ENCODE measurements at regions not wholly inside any gene's neighbourhood (a gene's known extent, or its start where the extent isn't known, plus 50 kb on each side); places are given as distances from the start of the nearest gene placed in this dataset.
A peak's percentile ranks its signal among the peaks of the same experiment; 100 is the strongest.

DNA sequence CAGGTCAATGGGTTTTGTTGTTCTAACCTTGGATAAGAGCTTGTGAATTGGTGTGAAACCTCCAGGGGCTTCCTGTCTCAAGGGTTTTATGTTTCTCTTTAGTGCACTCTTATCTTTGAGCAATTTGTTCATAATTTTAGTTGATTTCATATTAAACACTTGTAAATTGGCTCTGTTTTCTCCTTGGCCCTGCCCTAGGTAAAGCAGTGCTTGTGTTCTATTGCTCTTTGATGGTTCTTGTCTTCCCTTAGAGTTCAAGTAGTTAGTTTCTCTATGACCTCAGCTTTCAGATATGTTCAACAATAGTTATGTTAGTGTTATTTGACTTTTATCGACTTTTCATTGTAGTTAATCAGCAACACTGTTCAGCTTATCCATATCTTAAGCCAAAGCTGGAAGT lies 566.4 kb upstream of the POT1 start:
- TF ChIP-seq, protein P1, sequence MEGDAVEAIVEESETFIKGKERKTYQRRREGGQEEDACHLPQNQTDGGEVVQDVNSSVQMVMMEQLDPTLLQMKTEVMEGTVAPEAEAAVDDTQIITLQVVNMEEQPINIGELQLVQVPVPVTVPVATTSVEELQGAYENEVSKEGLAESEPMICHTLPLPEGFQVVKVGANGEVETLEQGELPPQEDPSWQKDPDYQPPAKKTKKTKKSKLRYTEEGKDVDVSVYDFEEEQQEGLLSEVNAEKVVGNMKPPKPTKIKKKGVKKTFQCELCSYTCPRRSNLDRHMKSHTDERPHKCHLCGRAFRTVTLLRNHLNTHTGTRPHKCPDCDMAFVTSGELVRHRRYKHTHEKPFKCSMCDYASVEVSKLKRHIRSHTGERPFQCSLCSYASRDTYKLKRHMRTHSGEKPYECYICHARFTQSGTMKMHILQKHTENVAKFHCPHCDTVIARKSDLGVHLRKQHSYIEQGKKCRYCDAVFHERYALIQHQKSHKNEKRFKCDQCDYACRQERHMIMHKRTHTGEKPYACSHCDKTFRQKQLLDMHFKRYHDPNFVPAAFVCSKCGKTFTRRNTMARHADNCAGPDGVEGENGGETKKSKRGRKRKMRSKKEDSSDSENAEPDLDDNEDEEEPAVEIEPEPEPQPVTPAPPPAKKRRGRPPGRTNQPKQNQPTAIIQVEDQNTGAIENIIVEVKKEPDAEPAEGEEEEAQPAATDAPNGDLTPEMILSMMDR (IDR thresholded peaks at IDR 0.05) = no peak
- no peak for TF ChIP-seq ZFX (IDR thresholded peaks at IDR 0.05; ENCODE audit: borderline replicate concordance)
- H3K27ac ChIP-seq = no peak overlapping the region

DNA sequence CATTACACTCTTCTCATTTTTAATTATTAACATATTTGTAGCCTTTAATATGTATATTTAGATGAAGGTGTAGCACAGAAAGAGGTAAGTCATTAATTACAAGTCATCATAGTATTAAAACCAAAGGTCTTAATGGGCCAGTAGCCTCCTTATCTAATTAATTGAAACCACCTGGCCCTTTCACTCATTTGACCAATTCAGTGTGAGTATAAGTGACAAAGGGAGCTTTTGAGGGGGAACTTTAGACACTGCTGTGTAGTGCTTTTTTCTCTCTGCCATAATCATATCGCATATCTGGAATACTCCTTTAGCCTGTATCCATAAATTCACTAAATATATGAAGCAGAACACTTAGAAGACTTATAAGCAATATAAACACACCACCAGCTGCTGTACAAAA lies 562.9 kb upstream of the POT1 start:
- H3K27ac ChIP-seq = peak overlapping the region; percentile 39
- TF ChIP-seq, protein P1 (IDR thresholded peaks at IDR 0.05) = no peak
- no peak for TF ChIP-seq ZFX (IDR thresholded peaks at IDR 0.05; ENCODE audit: borderline replicate concordance)

DNA sequence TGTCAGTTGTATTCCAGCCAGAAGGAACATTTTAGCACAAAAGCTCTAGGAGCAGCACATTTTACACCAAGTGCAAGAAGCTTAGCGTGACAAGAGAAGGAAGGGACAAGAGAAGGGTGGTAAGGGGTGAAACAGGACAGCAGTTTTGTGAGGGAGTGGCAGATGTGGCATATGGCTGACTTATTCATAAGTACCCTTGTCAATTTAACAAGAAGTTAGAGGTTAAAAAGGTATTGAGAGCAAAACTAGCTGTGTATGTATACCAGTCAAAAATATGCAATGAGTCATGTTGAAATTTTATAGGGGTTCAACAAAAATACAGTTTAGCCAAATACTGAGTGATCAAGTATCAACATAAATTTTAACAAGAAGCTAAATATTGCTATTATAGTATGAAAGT lies 561.5 kb upstream of the POT1 start:
- TF ChIP-seq, protein P1 (IDR thresholded peaks at IDR 0.05) = no peak
- no peak for TF ChIP-seq ZFX (IDR thresholded peaks at IDR 0.05; ENCODE audit: borderline replicate concordance)
- no peak overlapping the region for H3K27ac ChIP-seq

DNA sequence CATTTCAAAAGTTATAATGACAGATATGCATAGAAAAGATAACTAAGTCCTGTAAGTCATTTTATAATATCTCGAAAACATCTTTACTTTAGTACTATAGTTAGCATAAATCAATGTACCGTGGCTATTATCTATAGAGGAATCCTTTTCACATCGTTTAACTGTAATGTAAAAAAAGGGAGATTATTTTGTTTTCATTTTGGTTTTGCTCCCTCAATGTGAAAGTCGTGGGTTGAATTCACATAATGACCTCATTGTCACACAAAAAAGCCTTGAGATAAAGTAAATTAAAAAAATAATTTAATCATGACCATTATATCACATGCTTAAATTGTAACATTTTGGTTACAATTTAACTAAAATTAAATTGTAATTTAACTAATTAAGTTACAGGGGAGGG lies 560.5 kb upstream of the POT1 start:
- H3K27ac ChIP-seq = no peak overlapping the region
- TF ChIP-seq, protein P1 (IDR thresholded peaks at IDR 0.05) = no peak
- no peak for TF ChIP-seq ZFX (IDR thresholded peaks at IDR 0.05; ENCODE audit: borderline replicate concordance)

DNA sequence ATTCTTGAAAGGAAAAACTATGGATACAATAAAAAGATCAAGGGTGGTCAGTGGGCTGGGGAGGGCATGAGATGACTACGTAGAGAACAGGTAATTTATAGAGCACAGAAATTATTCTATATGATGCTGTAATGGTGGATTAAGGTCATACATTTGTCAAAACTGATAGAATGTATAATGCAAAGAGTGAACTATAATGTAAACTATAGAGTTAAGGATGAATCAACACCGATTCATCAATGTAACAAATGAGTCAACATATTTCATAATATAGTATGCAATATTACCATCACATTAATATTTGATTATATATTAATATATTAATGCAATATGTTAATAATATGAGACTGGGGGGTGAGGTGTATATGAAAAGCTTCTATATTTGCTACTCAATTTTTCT lies 555.6 kb upstream of the POT1 start:
- H3K27ac ChIP-seq = peak overlapping the region; percentile 87
- TF ChIP-seq ZFX (IDR thresholded peaks at IDR 0.05; ENCODE audit: borderline replicate concordance) = no peak
- TF ChIP-seq, protein P1 (IDR thresholded peaks at IDR 0.05) = no peak

DNA sequence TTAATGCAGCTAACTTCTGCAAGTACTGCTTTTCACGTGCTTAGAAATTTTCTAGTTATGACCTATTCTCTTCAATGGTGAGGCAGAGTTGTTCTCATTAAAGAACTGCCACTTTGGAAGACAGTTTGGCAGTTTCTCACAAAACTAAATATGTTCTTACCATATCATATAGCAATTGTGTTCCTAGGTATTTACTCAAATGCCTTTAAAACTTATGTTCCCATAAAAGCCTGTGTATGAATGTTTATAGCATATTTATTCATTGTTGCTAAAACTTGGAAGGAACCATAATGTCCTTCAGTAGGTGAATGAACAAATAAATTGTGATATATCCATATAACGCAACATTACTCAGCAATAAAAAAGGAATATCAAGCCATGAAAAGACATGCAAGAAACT lies 555.1 kb upstream of the POT1 start:
- H3K27ac ChIP-seq = peak overlapping the region; percentile 87
- TF ChIP-seq ZFX (IDR thresholded peaks at IDR 0.05; ENCODE audit: borderline replicate concordance) = no peak
- TF ChIP-seq, protein P1 (IDR thresholded peaks at IDR 0.05) = no peak

DNA sequence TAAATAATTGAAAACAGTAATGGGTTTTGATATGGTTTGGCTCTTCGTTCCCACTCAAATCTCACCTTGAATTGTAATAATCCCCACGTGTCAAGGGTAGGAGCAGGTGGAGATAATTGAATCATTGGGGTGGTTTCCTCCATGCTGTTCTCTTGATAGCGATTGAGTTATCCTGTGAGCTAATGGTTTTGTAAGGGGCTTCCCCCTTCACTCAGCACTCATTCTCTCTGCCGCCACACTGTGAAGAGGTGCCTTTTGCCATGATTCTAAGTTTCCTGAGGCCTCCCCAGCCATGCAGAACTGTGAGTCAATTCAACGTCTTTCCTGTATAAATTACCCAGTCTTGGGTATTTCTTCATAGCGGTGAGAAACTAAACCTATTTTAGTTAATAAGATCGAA lies 551.7 kb upstream of the POT1 start:
- TF ChIP-seq, protein P1 (IDR thresholded peaks at IDR 0.05) = no peak
- TF ChIP-seq ZFX (IDR thresholded peaks at IDR 0.05; ENCODE audit: borderline replicate concordance) = no peak

More for the DNA sequence above, 551.7 kb upstream of the POT1 start:
- H3K27ac ChIP-seq = peak overlapping the region; percentile 87
